Esophagus muscularis mucosa (tissue), 3 donors: ENCODE measurements at regions not wholly inside any gene's neighbourhood (a gene's known extent, or its start where the extent isn't known, plus 50 kb on each side); places are given as distances from the start of the nearest gene placed in this dataset.
"Not testable (repeated sequence)": the region's sequence is repeated elsewhere in the genome, so short reads cannot be mapped to it uniquely, and the experiment has no call there.

Experiments used
- EP300 ChIP-seq: sonication (generic); formaldehyde crosslinking; IDR thresholded peaks from one replicate; pipeline ENCODE4 v1.6.1; 2017; ENCODE audit warnings: antibody characterized with exemption
- POLR2A ChIP-seq: fragments of 450-650 bp; IDR thresholded peaks from one replicate; pipeline ENCODE4 v1.6.1; 2017; ENCODE audit warnings: antibody characterized with exemption, moderate library complexity, mild to moderate bottlenecking, low read depth
- POLR2AphosphoS5 ChIP-seq, 2 donors: sonication (generic); formaldehyde crosslinking; IDR thresholded peaks; one replicate each; pipeline ENCODE4 v1.6.1; 2017; ENCODE audit warnings: antibody characterized with exemption in 2 of 2

DNA sequence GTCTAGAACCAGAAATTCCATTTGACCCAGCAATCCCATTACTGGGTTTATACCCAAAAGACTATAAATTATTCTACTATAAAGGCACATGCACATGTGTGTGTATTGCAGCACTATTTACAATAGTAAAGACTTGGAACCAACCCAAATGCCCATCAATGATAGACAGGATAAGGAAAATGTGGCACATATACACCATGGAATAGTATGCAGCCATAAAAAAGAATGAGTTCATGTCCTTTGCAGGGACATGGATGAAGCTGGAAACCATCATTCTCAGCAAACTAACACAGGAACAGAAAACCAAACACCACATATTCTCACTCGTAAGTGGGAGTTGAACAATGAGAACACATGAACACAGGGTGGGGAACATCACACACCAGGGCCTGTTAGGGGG is 57.0 kb downstream of the XCL2 start:
- TF ChIP-seq POLR2AphosphoS5 (IDR thresholded peaks at IDR 0.05); EP300; POLR2A: not testable (repeated sequence)
